A204.1 (cell line): ENCODE measurements at regions not wholly inside any gene's neighbourhood (a gene's known extent, or its start where the extent isn't known, plus 50 kb on each side); places are given as distances from the start of the nearest gene placed in this dataset.

Experiments used
- FAIRE-seq: peaks from 2 replicates; lab custom pipeline; 2012; peaks lifted over from hg19 to GRCh38; lab: Jason Lieb, UNC

- no peak for FAIRE-seq
Measured at GRCh38 chr4:152159773-152160172, 376.1 kb downstream of the FBXW7 start.

GRCh38 chr4:152158225-152158624, 377.7 kb downstream of the FBXW7 start:
- no peak for FAIRE-seq

DNA sequence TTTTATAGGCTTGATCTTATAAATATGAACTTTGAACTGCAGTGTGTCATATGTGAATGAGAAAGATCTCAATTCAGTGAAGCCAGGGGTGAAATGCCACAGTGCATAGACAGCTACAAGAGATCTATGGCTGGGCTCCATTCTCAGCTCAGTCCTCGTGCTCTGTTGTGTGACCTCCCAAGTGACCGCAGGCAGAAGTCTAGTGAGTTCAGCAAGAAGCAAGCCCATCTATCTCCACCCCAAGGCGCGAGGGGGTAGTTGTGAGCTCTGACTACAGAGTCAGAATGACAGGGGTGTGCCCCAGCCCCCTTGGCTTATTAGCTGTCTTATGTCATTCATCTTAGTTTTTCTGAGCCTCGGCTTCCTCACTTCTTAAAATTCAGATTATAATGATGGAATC, 378.3 kb downstream of the FBXW7 start:
- FAIRE-seq, result no peak

DNA sequence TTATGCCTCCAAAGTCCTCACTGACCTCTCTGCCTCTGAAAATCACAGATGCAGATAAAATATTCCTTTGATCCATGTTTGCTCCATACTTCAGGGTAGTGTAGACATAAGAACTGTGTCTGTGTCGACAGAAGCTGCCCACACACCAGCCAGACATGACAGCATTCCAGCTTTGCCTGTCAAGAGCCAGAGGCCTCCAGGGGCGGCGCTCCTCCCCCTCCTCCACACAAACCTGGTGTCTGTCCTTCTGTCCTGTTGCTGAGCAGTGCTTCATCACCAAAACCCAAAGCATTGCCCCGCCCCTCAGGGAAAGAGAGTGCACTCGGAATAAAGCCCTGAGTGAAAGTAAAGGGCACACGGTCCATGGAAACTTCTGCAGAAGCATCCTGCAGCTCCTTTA, 379.4 kb downstream of the FBXW7 start:
- FAIRE-seq, result no peak

GRCh38 chr4:152155070-152155469, 380.8 kb downstream of the FBXW7 start:
- FAIRE-seq, result no peak

DNA sequence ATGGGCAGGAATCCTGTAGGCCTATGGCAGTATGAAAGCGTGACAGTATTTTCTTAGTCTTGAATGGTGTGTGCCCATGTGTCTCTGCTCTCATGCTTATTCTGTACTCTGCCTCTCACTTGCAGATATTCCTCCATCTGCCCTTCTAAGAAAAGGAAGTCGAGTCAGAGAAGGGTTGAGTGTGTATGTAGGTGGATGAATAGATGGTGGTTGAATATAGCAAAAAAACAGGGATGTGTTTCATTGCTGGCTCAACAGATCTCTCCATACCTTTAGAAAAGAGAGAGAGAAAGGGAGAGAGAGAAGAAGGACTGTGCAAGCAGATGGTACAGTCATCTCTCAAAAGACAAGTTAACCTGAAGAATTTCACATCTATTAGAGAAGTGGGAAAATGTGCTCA, 381.5 kb downstream of the FBXW7 start:
- no peak for FAIRE-seq

GRCh38 chr4:152153476-152154270, 382.2 kb downstream of the FBXW7 start:
- FAIRE-seq, result no peak

DNA sequence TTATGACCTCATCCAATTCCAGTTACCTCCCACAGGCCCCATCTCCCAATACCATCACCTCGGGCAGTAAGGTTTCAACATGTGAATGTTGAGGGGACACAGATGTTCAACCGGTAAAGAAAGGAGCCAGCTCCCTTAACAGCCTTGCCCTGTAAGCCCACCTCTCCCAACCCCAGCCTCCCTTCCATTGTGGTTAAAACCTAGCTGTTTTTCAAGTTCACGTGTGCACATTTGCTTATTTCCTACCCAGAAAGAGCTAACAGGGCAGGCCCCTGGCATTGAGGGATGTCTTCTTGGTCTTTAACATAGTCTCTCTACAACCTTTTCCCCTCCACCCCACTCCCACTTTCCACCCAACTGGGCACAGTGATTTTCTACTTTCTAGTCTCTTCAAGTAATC, 385.7 kb downstream of the FBXW7 start:
- FAIRE-seq, result no peak

GRCh38 chr4:152149745-152150144, 386.1 kb downstream of the FBXW7 start:
- no peak for FAIRE-seq

DNA sequence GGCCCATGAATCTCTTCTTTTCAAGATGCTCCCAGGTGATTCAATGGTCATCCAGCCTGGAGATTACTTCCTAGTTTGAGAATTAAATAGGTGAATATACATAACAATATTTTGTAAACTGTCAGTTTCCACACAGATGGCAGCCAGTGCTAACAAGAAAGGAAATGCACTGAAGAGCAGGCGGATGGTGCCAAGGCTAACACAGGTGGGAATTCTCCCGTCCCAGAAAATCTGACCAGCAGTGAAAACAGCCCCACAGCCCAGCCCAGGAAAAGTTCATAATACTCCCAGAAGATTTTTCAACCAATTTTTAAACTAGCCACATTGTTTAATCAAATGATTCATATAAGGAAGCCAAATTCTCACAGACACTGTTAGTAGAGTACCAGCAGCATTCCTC, 387.2 kb upstream of the GATB start:
- no peak for FAIRE-seq

DNA sequence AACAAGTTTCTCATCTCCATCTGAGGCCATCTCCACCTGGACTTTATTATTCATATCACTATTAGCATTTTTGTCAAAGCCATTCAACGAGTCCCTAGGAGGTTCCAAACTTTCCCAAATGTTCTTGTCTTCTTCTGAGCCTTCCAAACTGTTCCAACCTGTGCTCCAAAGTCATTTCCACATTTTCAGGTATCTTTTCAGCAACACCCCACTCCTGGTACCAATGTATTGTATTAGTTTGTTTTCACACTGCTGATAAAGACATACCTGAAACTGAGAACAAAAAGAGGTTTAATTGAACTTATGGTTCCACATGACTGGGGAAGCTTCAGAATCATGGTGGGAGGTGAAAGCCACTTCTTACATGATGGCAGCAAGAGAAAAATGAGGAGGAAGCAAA, 385.4 kb upstream of the GATB start:
- FAIRE-seq, result no peak

GRCh38 chr4:152143806-152144205, 383.0 kb upstream of the GATB start:
- no peak for FAIRE-seq

DNA sequence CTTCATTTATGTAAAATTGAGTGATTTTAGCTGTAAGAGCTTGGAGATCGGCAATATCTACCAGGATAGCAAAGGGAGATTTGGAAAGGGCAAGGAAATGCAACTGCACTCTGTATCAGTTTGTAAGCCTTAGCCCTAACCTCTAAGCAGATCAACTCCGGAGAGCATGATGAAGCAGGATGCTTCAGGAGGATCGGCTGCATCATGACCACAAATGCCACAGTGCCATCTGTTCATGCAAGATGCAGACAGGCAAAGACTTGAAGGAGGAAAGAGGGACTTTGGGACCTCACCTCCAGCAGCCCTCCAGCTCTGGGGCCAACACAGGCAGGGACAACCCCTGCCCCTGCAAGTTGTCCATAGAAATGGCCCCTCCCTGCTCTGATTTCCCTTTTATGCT, 377.6 kb upstream of the GATB start:
- no peak for FAIRE-seq

DNA sequence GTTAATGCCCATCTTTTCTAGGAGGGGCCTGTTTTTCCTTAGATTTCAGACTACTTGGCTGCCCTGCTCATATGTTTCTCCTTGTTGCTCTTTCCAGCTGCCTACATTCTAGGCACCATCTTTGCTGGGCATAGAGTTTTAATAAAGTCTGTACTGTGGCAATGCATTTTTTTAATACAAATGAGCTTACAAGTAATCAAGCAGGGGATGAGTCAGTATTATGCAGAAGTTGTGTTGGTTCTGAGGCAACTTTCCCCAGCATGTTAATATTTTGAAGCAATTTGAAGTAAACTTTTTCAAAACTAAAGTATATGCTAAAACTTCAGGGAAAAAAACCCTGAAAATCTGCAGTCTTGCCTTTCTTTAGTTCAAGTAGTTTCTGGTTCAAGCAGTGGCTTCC, 372.0 kb upstream of the GATB start:
- no peak for FAIRE-seq

DNA sequence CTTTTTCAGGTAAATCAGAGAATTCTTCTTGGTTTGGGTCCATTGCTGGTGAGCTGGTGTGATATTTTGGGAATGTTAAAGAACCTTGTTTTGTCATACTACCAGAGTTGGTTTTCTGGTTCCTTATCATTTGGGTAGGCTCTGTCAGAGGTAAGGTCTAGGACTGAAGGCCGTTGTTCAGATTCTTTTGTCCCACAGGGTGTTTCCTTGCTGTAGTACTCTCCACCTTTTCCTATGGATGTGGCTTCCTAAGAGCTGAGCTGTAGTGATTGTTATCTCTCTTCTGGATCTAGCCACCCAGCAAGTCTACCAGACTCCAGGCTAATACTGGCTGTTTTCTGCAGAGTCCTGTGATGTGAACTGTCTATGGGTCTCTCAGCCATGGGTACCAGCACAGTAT, 367.5 kb upstream of the GATB start:
- no peak for FAIRE-seq

DNA sequence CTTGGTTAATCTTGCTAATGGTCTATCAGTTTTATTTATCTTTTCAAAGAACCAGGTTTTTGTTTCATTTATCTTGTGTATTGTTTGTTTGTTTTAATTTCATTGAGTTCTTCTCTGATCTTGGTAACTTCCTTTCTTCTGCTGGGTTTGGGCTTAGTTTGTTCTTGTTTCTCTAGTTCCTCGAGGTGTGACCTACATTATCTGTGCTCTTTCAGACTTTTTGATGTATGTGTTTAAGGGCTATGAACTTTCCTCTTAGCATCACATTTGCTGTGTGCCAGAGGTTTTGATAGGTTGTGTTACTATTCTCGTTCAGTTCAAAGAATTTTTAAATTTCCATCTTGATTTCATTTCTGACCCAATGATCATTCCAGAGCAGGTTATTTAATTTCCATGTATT, 365.4 kb upstream of the GATB start:
- FAIRE-seq, result no peak

- FAIRE-seq, result no peak
Measured at GRCh38 chr4:152118819-152119553, 358.2 kb upstream of the GATB start.

GRCh38 chr4:152117933-152118507, 357.2 kb upstream of the GATB start:
- FAIRE-seq, result no peak

DNA sequence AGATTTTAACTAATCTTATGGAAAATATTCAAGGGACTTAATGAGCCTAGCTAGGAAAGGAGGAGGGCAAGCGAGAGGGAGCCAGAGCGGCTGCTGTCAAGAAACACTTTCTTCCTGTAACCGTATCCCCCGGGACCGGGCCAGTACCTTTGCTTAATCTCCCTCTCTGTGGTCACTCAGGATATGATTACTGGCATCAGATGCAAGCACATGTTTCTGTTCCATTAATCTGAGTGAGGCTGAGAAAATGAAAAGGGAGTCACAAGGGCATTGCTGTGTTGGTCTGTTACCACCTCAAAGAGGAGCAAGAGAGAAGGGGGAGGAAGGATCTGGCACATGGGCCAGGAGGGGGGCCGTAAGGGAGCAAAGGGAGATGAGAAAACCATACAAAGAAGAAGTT, 356.7 kb upstream of the GATB start:
- no peak for FAIRE-seq

DNA sequence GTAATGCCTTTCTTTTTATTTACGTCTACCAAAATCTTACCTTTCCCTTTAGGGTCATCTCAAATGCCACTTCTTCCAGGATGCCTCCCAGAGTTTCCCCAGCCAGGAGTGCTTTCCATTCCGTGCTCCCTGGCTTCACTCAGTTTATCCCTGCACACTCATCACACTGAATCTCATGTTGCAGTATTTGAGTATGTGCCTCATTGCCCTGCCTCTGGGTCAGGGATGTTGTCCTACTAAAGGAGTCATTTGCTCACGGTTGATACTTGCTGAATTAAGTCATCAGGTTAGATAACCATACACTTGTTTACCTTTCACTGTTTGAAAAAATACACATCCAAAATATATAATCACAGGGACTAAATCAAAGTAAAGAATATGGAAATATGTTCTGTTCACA, 356.2 kb upstream of the GATB start:
- no peak for FAIRE-seq

DNA sequence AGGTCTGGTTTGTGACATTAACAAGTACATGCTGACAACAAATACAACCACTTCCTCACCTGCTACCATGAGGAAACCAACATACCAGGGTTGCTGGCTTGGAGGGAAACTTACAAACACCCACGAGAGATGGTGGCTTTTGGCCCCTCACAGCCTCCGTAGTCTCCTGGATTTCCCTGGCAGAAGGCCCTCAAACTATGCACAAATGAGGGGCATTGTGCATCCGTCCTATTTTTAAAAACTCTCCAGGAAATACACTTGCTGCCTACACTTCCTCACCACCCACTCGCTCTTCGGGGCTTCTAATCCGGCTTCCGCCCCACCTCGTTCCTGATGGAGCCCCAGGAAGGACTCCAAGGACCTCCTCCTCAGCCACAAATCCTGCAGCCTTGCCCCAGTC, 355.0 kb upstream of the GATB start:
- FAIRE-seq, result no peak

- no peak for FAIRE-seq
Measured at GRCh38 chr4:152115118-152115517, 354.3 kb upstream of the GATB start.

DNA sequence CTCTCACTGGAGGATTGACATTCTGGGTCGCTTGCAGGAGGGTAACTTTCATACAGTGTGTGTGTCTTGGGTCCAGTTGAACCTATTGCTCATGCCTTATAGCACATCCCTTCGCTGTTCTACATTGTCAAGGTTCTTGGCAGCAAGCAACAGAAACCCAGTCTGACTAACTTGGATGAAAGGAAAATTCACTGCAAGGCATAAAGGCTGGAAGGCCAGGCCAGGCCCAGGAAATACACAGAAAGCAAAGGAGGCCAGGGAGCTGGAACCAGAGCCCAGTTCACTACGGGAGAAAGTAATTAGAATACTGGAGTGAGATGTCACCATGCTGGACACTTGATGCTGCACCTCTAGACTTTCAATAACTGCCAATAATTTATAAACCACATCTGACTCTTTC, 353.8 kb upstream of the GATB start:
- no peak for FAIRE-seq

GRCh38 chr4:152112887-152113286, 352.1 kb upstream of the GATB start:
- no peak for FAIRE-seq
